GM12878 (cell line): ENCODE measurements at regions not wholly inside any gene's neighbourhood (a gene's known extent, or its start where the extent isn't known, plus 50 kb on each side); places are given as distances from the start of the nearest gene placed in this dataset.

Experiments used
- ATAC-seq: fragments of 200-7000 bp; cut with Tn5 transposase; 3 replicates; pipeline ENCODE4 v1.9.1; 2020; ENCODE audit warnings: mild to moderate bottlenecking, moderate library complexity
- BruUV-seq: library from RNA; stranded (reverse); fragments of 400-500 nt; replicated peaks from 2 replicates; lab custom pipeline; 2021; lab: Mats Ljungman, UMichigan
- CTCF ChIA-PET: fragments of 300-600 bp; sonication (Branson Sonifier 250); formaldehyde crosslinking; extraction: SDS; loops from one replicate; lab custom pipeline; 2021; ENCODE audit warnings: inconsistent platforms; lab: Yijun Ruan, JAX
- POLR2A ChIA-PET: fragments of 350-600 bp; formaldehyde crosslinking; extraction: SDS; loops from one replicate; lab custom pipeline; 2021; ENCODE audit warnings: inconsistent platforms; lab: Charles Lee
- RAD21 ChIA-PET: fragments of 300-600 bp; sonication (Branson Sonifier 250); formaldehyde crosslinking; loops from one replicate; lab custom pipeline; 2023; ENCODE audit warnings: antibody characterized with exemption; ENCODE audit not compliant: unreplicated experiment; lab: Charles Lee
- SMC1A ChIA-PET: fragments of 300-600 bp; sonication (Branson Sonifier 250); formaldehyde crosslinking; loops from one replicate; lab custom pipeline; 2023; ENCODE audit not compliant: unreplicated experiment, uncharacterized antibody; lab: Charles Lee
- DNase-seq: peaks from one replicate; pipeline ENCODE4 v3.0.0-alpha.2; 2011; ENCODE audit warnings: low read depth, low spot score
- FAIRE-seq: peaks from 3 replicates; lab custom pipeline; 2011; peaks lifted over from hg19 to GRCh38; lab: Jason Lieb, UNC
- H2AFZ ChIP-seq: 2 replicates; pipeline ENCODE4 v1.6.0; 2011; ENCODE audit warnings: low read depth, low read length, control low read depth; ENCODE audit not compliant: control insufficient read depth
- H3K27ac ChIP-seq: 2 replicates; pipeline ENCODE4 v1.5.1; 2011; ENCODE audit warnings: control low read depth; ENCODE audit not compliant: control insufficient read depth, insufficient read depth
- H3K27me3 ChIP-seq, 2 experiments: replicated peaks in 1 of 2; 2 replicates each; pipeline versions ENCODE4 v1.6.0 to v1.6.1; 2011; ENCODE audit warnings: low read length in 1 of 2; ENCODE audit not compliant: control insufficient read depth in 2 of 2, insufficient read depth in 2 of 2
- H3K36me3 ChIP-seq, 2 experiments: 2 replicates each; pipeline ENCODE4 v1.5.1; 2011; ENCODE audit warnings: low read length in 1 of 2; ENCODE audit not compliant: control insufficient read depth in 2 of 2, insufficient read depth in 2 of 2
- H3K4me1 ChIP-seq: 2 replicates; pipeline ENCODE4 v1.6.1; 2011; ENCODE audit warnings: mild to moderate bottlenecking, low read length, moderate library complexity, mixed read lengths; ENCODE audit not compliant: control insufficient read depth, insufficient read depth
- H3K4me2 ChIP-seq: 2 replicates; pipeline ENCODE4 v1.6.0; 2011; ENCODE audit warnings: control low read depth; ENCODE audit not compliant: control insufficient read depth, insufficient read depth
- H3K4me3 ChIP-seq: fragments of 200-600 bp; sonication (generic); 2 replicates; pipeline ENCODE4 v1.5.1; 2016
- H3K79me2 ChIP-seq: 2 replicates; pipeline ENCODE4 v1.6.0; 2011; ENCODE audit warnings: low read length; ENCODE audit not compliant: control insufficient read depth, insufficient read depth
- H3K9ac ChIP-seq: 2 replicates; pipeline ENCODE4 v1.8.0; 2011; ENCODE audit warnings: low read length, control low read depth, mixed read lengths; ENCODE audit not compliant: control insufficient read depth, insufficient read depth
- H3K9me3 ChIP-seq: replicated peaks from 3 replicates; pipeline ENCODE4 v1.5.1; 2011; ENCODE audit warnings: mild to moderate bottlenecking, low read length; ENCODE audit not compliant: control insufficient read depth, insufficient read depth
- H4K20me1 ChIP-seq: 2 replicates; pipeline ENCODE4 v1.6.0; 2011; ENCODE audit not compliant: control insufficient read depth, insufficient read depth
- BMI1 ChIP-seq: fragments of 450-650 bp; IDR thresholded peaks from 2 replicates; pipeline ENCODE4 v1.6.1; 2016; ENCODE audit warnings: mild to moderate bottlenecking, moderate library complexity, borderline replicate concordance
- CEBPZ ChIP-seq: fragments of 150-350 bp; IDR thresholded peaks from 2 replicates; pipeline ENCODE4 v1.6.1; 2016; ENCODE audit warnings: low read depth, low read length
- FOXK2 ChIP-seq: fragments of 450-650 bp; IDR thresholded peaks from 2 replicates; pipeline ENCODE4 v1.6.1; 2017; ENCODE audit warnings: mild to moderate bottlenecking, moderate library complexity
- RELB ChIP-seq: fragments of 450-650 bp; IDR thresholded peaks from 2 replicates; pipeline ENCODE4 v1.6.1; 2017; ENCODE audit warnings: low read depth, mild to moderate bottlenecking, moderate library complexity
- TARDBP ChIP-seq: IDR thresholded peaks from 2 replicates; pipeline ENCODE4 v1.6.1; 2016; ENCODE audit warnings: borderline replicate concordance
- ZBED1 ChIP-seq: IDR thresholded peaks from 2 replicates; pipeline ENCODE4 v1.6.1; 2016; ENCODE audit warnings: borderline replicate concordance
- ZBTB40 ChIP-seq: fragments of 450-650 bp; IDR thresholded peaks from 2 replicates; pipeline ENCODE4 v1.6.1; 2016; ENCODE audit warnings: mild to moderate bottlenecking, moderate library complexity, borderline replicate concordance
- ZNF592 ChIP-seq: fragments of 450-650 bp; IDR thresholded peaks from 2 replicates; pipeline ENCODE4 v1.6.1; 2017; ENCODE audit warnings: mild to moderate bottlenecking, moderate library complexity
- in situ Hi-C: fragments of 300-500 bp; cut with MboI; formaldehyde crosslinking; loops from 9 replicates; pipeline ENCODE4 v1.14.3; 2018; ENCODE audit warnings: mixed read lengths
- intact Hi-C: fragments of 100-400 bp; cut with micrococcal nuclease; formaldehyde crosslinking; loops from one replicate; pipeline ENCODE4 v1.14.2; 2022; ENCODE audit not compliant: unreplicated experiment

GRCh38 chr20:7226156-7226555 lies 458.7 kb downstream of the BMP2 start (continued):
- TF ChIP-seq ZNF592 (no peak), ZBED1 (no peak), TARDBP (no peak)

GRCh38 chr20:7231303-7231702 lies 463.8 kb downstream of the BMP2 start:
- ChIA-PET RAD21 (no interaction called here), CTCF (no interaction called here), POLR2A (no interaction called here), SMC1A (no interaction called here)
- no peaks in the 10 kb centered on the region for H3K36me3 ChIP-seq
- DNase-seq (no peak), ATAC-seq (peak; percentile 86), FAIRE-seq (no peak)
- H3K4me3 ChIP-seq, result no peak overlapping the region
- no peaks in the 10 kb centered on the region for H3K79me2 ChIP-seq
- H3K9ac ChIP-seq, result no peak overlapping the region
- in situ Hi-C loops (no loop called here), intact Hi-C loops (no loop called here)
- no peaks in the 10 kb centered on the region for H3K27me3 ChIP-seq
- H3K27ac ChIP-seq, result no peak overlapping the region
- no TSS peak for BruUV-seq
- no peak overlapping the region for H2AFZ ChIP-seq
- H3K9me3 ChIP-seq, result no peaks in the 10 kb centered on the region; the same call in 2 of the 3 replicates
- H3K4me1 ChIP-seq, result no peaks in the 10 kb centered on the region
- no peak overlapping the region for H3K4me2 ChIP-seq
- H4K20me1 ChIP-seq, result no peaks in the 10 kb centered on the region
- TF ChIP-seq RELB (0 out of 2 replicates have a peak, but pooled peaks have one; percentile 49), ZBTB40 (peak; percentile 33; the same call in 1 of the 2 replicates), FOXK2 (no peak), BMI1 (peak; percentile 72; the same call in 1 of the 2 replicates), CEBPZ (no peak)
